Panc1 (cell line): ENCODE measurements at regions not wholly inside any gene's neighbourhood (a gene's known extent, or its start where the extent isn't known, plus 50 kb on each side); places are given as distances from the start of the nearest gene placed in this dataset.

ENCODE experiments used
- ATAC-seq: fragments of 200-7000 bp; cut with Tn5 transposase; 2 replicates; pipeline ENCODE4 v1.9.1; 2020; ENCODE audit warnings: mild to moderate bottlenecking, moderate library complexity
- BruUV-seq: library from RNA; stranded (reverse); fragments of 400-500 nt; replicated peaks from 2 replicates; lab custom pipeline; 2021; lab: Mats Ljungman, UMichigan
- CTCF ChIA-PET: fragments of 300-600 bp; sonication (Branson Sonifier 250); formaldehyde crosslinking; loops from one replicate; lab custom pipeline; 2022; ENCODE audit warnings: antibody characterized with exemption; lab: Charles Lee
- POLR2A ChIA-PET: fragments of 300-600 bp; sonication (Branson Sonifier 250); formaldehyde crosslinking; loops from one replicate; lab custom pipeline; 2022; ENCODE audit warnings: antibody characterized with exemption; lab: Charles Lee
- DNase-seq: peaks from one replicate; pipeline ENCODE4 v3.0.0-alpha.2; 2010; ENCODE audit warnings: low read depth, low spot score
- H3K27ac ChIP-seq: 2 replicates; pipeline ENCODE4 v1.5.1; 2011; ENCODE audit warnings: mild to moderate bottlenecking, low read length, inconsistent platforms
- H3K27me3 ChIP-seq: fragments of 200-500 bp; sonication (Bioruptor generic); 2 replicates; pipeline ENCODE4 v1.6.0; 2014; ENCODE audit warnings: low read length, inconsistent platforms; ENCODE audit not compliant: control insufficient read depth, insufficient read depth
- H3K36me3 ChIP-seq: fragments of 200-500 bp; sonication (Bioruptor generic); 2 replicates; pipeline ENCODE4 v1.5.1; 2014; ENCODE audit warnings: inconsistent platforms, mild to moderate bottlenecking, low read length, moderate library complexity; ENCODE audit not compliant: control insufficient read depth, insufficient read depth
- H3K4me1 ChIP-seq: 2 replicates; pipeline ENCODE4 v1.5.1; 2011; ENCODE audit warnings: inconsistent platforms, mild to moderate bottlenecking, low read length, moderate library complexity; ENCODE audit not compliant: control insufficient read depth, insufficient read depth
- H3K4me3 ChIP-seq, 2 experiments: 2 replicates each; pipeline ENCODE4 v1.5.1; 2011 to 2012; ENCODE audit warnings: low read depth in 2 of 2, low read length in 2 of 2, mild to moderate bottlenecking in 2 of 2, inconsistent platforms in 1 of 2, moderate library complexity in 1 of 2
- H3K9me3 ChIP-seq: fragments of 200-500 bp; sonication (Bioruptor generic); 2 replicates; pipeline ENCODE4 v1.5.1; 2014; ENCODE audit warnings: low read depth, mild to moderate bottlenecking, inconsistent platforms, low read length, moderate library complexity; ENCODE audit not compliant: control insufficient read depth, insufficient read depth
- CTCF ChIP-seq: fragments of 450-650 bp; IDR thresholded peaks from 2 replicates; pipeline ENCODE4 v1.5.1; 2017; ENCODE audit warnings: mild to moderate bottlenecking
- POLR2AphosphoS5 ChIP-seq: IDR thresholded peaks from 2 replicates; pipeline ENCODE4 v1.6.1; 2012; ENCODE audit warnings: mild to moderate bottlenecking, low read depth, low read length, moderate library complexity
- SIN3A ChIP-seq: IDR thresholded peaks from 2 replicates; pipeline ENCODE4 v1.6.1; 2012; ENCODE audit warnings: low read depth, mild to moderate bottlenecking, low read length, moderate library complexity, borderline replicate concordance; ENCODE audit not compliant: insufficient read depth
- TCF7L2 ChIP-seq: IDR thresholded peaks from 2 replicates; pipeline ENCODE4 v1.6.1; 2011; ENCODE audit warnings: mild to moderate bottlenecking, low read depth, low read length, inconsistent platforms
- in situ Hi-C: cut with HindIII; loops from 2 replicates; pipeline ENCODE4 v1.10.0; 2016; ENCODE audit warnings: low sequenced_read_pairs, low pct_unique_long_range_greater_than_20kb
- intact Hi-C: fragments of 100-400 bp; cut with micrococcal nuclease; formaldehyde crosslinking; loops from one replicate; pipeline ENCODE4 v1.10.0; 2022; ENCODE audit not compliant: unreplicated experiment
- TF ChIP-seq, protein P1 (sequence below), 2 experiments: IDR thresholded peaks; 2 replicates each; pipeline ENCODE4 v1.6.1; 2011 to 2012; ENCODE audit warnings: low read depth in 2 of 2, control low read depth in 1 of 2, low read length in 1 of 2, mild to moderate bottlenecking in 1 of 2, moderate library complexity in 1 of 2; ENCODE audit not compliant: insufficient read depth in 1 of 2

GRCh38 chr6:25032934-25033333 is 97.2 kb upstream of the RIPOR2 start:
- TF ChIP-seq POLR2AphosphoS5: no peak
- TF ChIP-seq, protein P1, sequence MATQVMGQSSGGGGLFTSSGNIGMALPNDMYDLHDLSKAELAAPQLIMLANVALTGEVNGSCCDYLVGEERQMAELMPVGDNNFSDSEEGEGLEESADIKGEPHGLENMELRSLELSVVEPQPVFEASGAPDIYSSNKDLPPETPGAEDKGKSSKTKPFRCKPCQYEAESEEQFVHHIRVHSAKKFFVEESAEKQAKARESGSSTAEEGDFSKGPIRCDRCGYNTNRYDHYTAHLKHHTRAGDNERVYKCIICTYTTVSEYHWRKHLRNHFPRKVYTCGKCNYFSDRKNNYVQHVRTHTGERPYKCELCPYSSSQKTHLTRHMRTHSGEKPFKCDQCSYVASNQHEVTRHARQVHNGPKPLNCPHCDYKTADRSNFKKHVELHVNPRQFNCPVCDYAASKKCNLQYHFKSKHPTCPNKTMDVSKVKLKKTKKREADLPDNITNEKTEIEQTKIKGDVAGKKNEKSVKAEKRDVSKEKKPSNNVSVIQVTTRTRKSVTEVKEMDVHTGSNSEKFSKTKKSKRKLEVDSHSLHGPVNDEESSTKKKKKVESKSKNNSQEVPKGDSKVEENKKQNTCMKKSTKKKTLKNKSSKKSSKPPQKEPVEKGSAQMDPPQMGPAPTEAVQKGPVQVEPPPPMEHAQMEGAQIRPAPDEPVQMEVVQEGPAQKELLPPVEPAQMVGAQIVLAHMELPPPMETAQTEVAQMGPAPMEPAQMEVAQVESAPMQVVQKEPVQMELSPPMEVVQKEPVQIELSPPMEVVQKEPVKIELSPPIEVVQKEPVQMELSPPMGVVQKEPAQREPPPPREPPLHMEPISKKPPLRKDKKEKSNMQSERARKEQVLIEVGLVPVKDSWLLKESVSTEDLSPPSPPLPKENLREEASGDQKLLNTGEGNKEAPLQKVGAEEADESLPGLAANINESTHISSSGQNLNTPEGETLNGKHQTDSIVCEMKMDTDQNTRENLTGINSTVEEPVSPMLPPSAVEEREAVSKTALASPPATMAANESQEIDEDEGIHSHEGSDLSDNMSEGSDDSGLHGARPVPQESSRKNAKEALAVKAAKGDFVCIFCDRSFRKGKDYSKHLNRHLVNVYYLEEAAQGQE (IDR thresholded peaks at IDR 0.05; ENCODE audit: insufficient read depth in 1 of 2, low read depth in 2 of 2, low read length in 1 of 2): no peak
- Histone ChIP-seq H3K27ac (no peak overlapping the region), H3K9me3 (no peaks in the 10 kb centered on the region), H3K36me3 (no peaks in the 10 kb centered on the region), H3K27me3 (no peaks in the 10 kb centered on the region), H3K4me3 (no peak overlapping the region), H3K4me1 (no peaks in the 10 kb centered on the region)
- ChIA-PET POLR2A (no interaction called here), CTCF (no interaction called here)
- in situ Hi-C loops: no loop called here
- intact Hi-C loops: no loop called here
- DNase-seq (no peak), ATAC-seq (no peak)
- no TSS peak for BruUV-seq

GRCh38 chr6:25034431-25034921 is 98.7 kb upstream of the RIPOR2 start:
- no TSS peak for BruUV-seq
- H3K27ac ChIP-seq: no peak overlapping the region
- ATAC-seq (no peak), DNase-seq (no peak)
- no peaks in the 10 kb centered on the region for H3K9me3 ChIP-seq
- TF ChIP-seq SIN3A: no peak
- TF ChIP-seq POLR2AphosphoS5: no peak
- no peak for TF ChIP-seq TCF7L2
- TF ChIP-seq, protein P1 (IDR thresholded peaks at IDR 0.05; ENCODE audit: insufficient read depth in 1 of 2, low read depth in 2 of 2, low read length in 1 of 2): no peak
- TF ChIP-seq CTCF: no peak
- POLR2A ChIA-PET: no interaction called here
- H3K4me1 ChIP-seq: no peaks in the 10 kb centered on the region
- intact Hi-C loops (no loop called here), in situ Hi-C loops (no loop called here)
- peak overlapping the region in 1 of 2 experiments; percentile 3; a peak in 1 of 4 replicates for H3K4me3 ChIP-seq
- H3K27me3 ChIP-seq: no peaks in the 10 kb centered on the region
- no peaks in the 10 kb centered on the region for H3K36me3 ChIP-seq
- CTCF ChIA-PET: no interaction called here
